C4-2B (cell line): ENCODE measurements at regions not wholly inside any gene's neighbourhood (a gene's known extent, or its start where the extent isn't known, plus 50 kb on each side); places are given as distances from the start of the nearest gene placed in this dataset.

Source experiments
- H3K27ac ChIP-seq: fragments of 450-650 bp; 2 replicates; pipeline ENCODE4 v1.5.1; 2017
- CTCF ChIP-seq: fragments of 450-650 bp; conservative IDR thresholded peaks from 2 replicates; pipeline ENCODE4 v1.5.1; 2017; ENCODE audit warnings: mild to moderate bottlenecking
- ZFX ChIP-seq: fragments of 450-650 bp; IDR thresholded peaks from 2 replicates; pipeline ENCODE4 v1.6.1; 2017

GRCh38 chr11:26011474-26011873 is 320.5 kb upstream of the ANO3 start:
- TF ChIP-seq CTCF (no peak), ZFX (no peak)
- no peak overlapping the region for H3K27ac ChIP-seq

- TF ChIP-seq ZFX (no peak), CTCF (no peak)
These were observed 317.3 kb upstream of the ANO3 start for GRCh38 chr11:26014456-26015115.

GRCh38 chr11:26017322-26017860 is 314.5 kb upstream of the ANO3 start:
- H3K27ac ChIP-seq, result peak overlapping the region; percentile 98; the same call in 1 of the 2 replicates
- TF ChIP-seq ZFX (no peak), CTCF (no peak)

More at GRCh38 chr11:26014456-26015115, 317.3 kb upstream of the ANO3 start:
- H3K27ac ChIP-seq, result no peak overlapping the region; the same call in 1 of the 2 replicates

GRCh38 chr11:26017903-26018302 is 314.0 kb upstream of the ANO3 start:
- TF ChIP-seq CTCF (no peak), ZFX (no peak)
- H3K27ac ChIP-seq, result peak overlapping the region; percentile 98; the same call in 1 of the 2 replicates

- H3K27ac ChIP-seq, result peak overlapping the region; percentile 98; the same call in 1 of the 2 replicates
- TF ChIP-seq CTCF (no peak), ZFX (no peak)
These were observed 313.6 kb upstream of the ANO3 start for GRCh38 chr11:26018336-26018735.

- TF ChIP-seq ZFX, result no peak
- TF ChIP-seq CTCF, result no peak
- peak overlapping the region; percentile 28; the same call in 1 of the 2 replicates for H3K27ac ChIP-seq
These were observed 312.5 kb upstream of the ANO3 start for GRCh38 chr11:26019386-26019785.

- no peak overlapping the region for H3K27ac ChIP-seq
- TF ChIP-seq CTCF, result no peak
- TF ChIP-seq ZFX, result no peak
These were observed 310.9 kb upstream of the ANO3 start for GRCh38 chr11:26021017-26021416.
